ENCODE measurements at regions not wholly inside any gene's neighbourhood (a gene's known extent, or its start where the extent isn't known, plus 50 kb on each side); places are given as distances from the start of the nearest gene placed in this dataset.

GRCh38 chr10:34889004-34889869 is 74.1 kb upstream of the PARD3 start:
- no peaks in the 10 kb centered on the region for H3K9me3 Mint-ChIP-seq (ENCODE audit: low read depth, unreplicated experiment)
- BruUV-seq (replicated peaks), result no TSS peak
- no peak overlapping the region for H3K4me3 Mint-ChIP-seq (ENCODE audit: low read depth, unreplicated experiment)
- TF ChIP-seq, protein P1, sequence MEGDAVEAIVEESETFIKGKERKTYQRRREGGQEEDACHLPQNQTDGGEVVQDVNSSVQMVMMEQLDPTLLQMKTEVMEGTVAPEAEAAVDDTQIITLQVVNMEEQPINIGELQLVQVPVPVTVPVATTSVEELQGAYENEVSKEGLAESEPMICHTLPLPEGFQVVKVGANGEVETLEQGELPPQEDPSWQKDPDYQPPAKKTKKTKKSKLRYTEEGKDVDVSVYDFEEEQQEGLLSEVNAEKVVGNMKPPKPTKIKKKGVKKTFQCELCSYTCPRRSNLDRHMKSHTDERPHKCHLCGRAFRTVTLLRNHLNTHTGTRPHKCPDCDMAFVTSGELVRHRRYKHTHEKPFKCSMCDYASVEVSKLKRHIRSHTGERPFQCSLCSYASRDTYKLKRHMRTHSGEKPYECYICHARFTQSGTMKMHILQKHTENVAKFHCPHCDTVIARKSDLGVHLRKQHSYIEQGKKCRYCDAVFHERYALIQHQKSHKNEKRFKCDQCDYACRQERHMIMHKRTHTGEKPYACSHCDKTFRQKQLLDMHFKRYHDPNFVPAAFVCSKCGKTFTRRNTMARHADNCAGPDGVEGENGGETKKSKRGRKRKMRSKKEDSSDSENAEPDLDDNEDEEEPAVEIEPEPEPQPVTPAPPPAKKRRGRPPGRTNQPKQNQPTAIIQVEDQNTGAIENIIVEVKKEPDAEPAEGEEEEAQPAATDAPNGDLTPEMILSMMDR (IDR thresholded peaks at IDR 0.05; ENCODE audit: unreplicated experiment), result no peak
- DNase-seq, result peak; percentile 24
- CTCF ChIA-PET, result interaction anchor here (0.5 to 0.6 kb wide), 3 partner anchors 32 to 1744 kb away, joined by 3 to 4 read pairs (median 4); no protein-coding TSS in a partner anchor
- intact Hi-C loops (cut with micrococcal nuclease; ENCODE audit: unreplicated experiment), result no loop called here
- no peaks in the 10 kb centered on the region for H3K27me3 Mint-ChIP-seq (ENCODE audit: unreplicated experiment)
- H3K4me1 Mint-ChIP-seq (ENCODE audit: low read depth, unreplicated experiment), result peaks cover 10% of the 10 kb centered on the region
- no peaks in the 10 kb centered on the region for H3K36me3 Mint-ChIP-seq (ENCODE audit: insufficient read depth, unreplicated experiment)
- H3K27ac Mint-ChIP-seq (ENCODE audit: unreplicated experiment), result no peak overlapping the region

DNA sequence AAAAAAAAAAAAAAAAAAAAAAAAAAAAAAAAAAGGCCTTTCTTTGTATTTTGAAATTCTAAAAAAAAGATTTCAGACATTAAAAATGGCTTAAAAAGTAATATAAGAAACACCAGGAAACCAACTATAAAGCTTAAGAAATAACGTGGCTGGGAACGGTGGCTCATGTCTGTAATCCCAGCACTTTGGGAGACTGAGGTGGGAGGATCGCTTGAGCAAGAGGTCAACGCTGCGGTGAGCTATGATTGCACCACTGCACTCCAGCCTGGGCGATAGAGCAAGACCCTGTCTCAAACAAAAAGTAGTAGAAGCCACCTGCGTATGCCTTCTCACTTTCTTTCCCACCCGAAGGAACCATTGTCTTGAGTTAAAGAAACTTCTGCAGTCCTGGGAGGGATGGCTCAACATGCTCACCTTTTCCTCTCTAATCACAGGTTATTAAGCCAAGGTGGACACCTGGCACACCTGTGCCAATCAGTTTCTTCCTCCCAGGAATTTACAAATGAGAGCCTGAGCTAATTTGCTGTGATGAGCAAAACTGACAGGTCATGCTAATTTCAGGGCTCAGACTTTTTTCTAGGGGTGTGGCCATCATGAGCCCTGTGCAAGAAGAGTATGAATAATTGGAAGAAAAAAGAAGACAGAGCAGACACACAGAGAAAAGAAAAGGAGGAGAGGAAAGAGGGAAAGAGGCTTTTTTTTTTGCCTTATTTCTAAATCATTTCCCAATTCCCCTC is 72.0 kb upstream of the PARD3 start:
- no peak overlapping the region for H3K4me3 Mint-ChIP-seq (ENCODE audit: low read depth, unreplicated experiment)
- intact Hi-C loops (cut with micrococcal nuclease; ENCODE audit: unreplicated experiment), result no loop called here
- TF ChIP-seq, protein P1 (IDR thresholded peaks at IDR 0.05; ENCODE audit: unreplicated experiment), result no peak
- no TSS peak for BruUV-seq (replicated peaks)
- peaks cover 10% of the 10 kb centered on the region for H3K4me1 Mint-ChIP-seq (ENCODE audit: low read depth, unreplicated experiment)
- CTCF ChIA-PET, result interaction anchor here (0.6 to 0.7 kb wide), 3 partner anchors 142 to 188 kb away, joined by 3 to 6 read pairs (median 3); no protein-coding TSS in a partner anchor
- no peaks in the 10 kb centered on the region for H3K36me3 Mint-ChIP-seq (ENCODE audit: insufficient read depth, unreplicated experiment)
- no peaks in the 10 kb centered on the region for H3K27me3 Mint-ChIP-seq (ENCODE audit: unreplicated experiment)
- H3K27ac Mint-ChIP-seq (ENCODE audit: unreplicated experiment), result no peak overlapping the region
- no peaks in the 10 kb centered on the region for H3K9me3 Mint-ChIP-seq (ENCODE audit: low read depth, unreplicated experiment)
- DNase-seq, result no peak

- no TSS peak for BruUV-seq (replicated peaks)
- TF ChIP-seq, protein P1 (IDR thresholded peaks at IDR 0.05; ENCODE audit: unreplicated experiment), result no peak
- intact Hi-C loops (cut with micrococcal nuclease; ENCODE audit: unreplicated experiment), result no loop called here
- Mint-ChIP-seq H3K27ac (ENCODE audit: unreplicated experiment) (no peak overlapping the region), H3K4me3 (ENCODE audit: low read depth, unreplicated experiment) (no peak overlapping the region), H3K4me1 (ENCODE audit: low read depth, unreplicated experiment) (peaks cover 10% of the 10 kb centered on the region), H3K9me3 (ENCODE audit: low read depth, unreplicated experiment) (no peaks in the 10 kb centered on the region), H3K36me3 (ENCODE audit: insufficient read depth, unreplicated experiment) (no peaks in the 10 kb centered on the region), H3K27me3 (ENCODE audit: unreplicated experiment) (no peaks in the 10 kb centered on the region)
- DNase-seq, result no peak
- CTCF ChIA-PET, result no interaction called here
These were observed 70.8 kb upstream of the PARD3 start for GRCh38 chr10:34885898-34886297.

GRCh38 chr10:34885011-34885410 is 69.9 kb upstream of the PARD3 start:
- H3K4me3 Mint-ChIP-seq (ENCODE audit: low read depth, unreplicated experiment), result no peak overlapping the region
- DNase-seq, result no peak
- peaks cover 10% of the 10 kb centered on the region for H3K4me1 Mint-ChIP-seq (ENCODE audit: low read depth, unreplicated experiment)
- CTCF ChIA-PET, result no interaction called here
- TF ChIP-seq, protein P1 (IDR thresholded peaks at IDR 0.05; ENCODE audit: unreplicated experiment), result no peak
- no peaks in the 10 kb centered on the region for H3K36me3 Mint-ChIP-seq (ENCODE audit: insufficient read depth, unreplicated experiment)
- no peak overlapping the region for H3K27ac Mint-ChIP-seq (ENCODE audit: unreplicated experiment)
- no peaks in the 10 kb centered on the region for H3K9me3 Mint-ChIP-seq (ENCODE audit: low read depth, unreplicated experiment)
- no TSS peak for BruUV-seq (replicated peaks)
- intact Hi-C loops (cut with micrococcal nuclease; ENCODE audit: unreplicated experiment), result no loop called here
- H3K27me3 Mint-ChIP-seq (ENCODE audit: unreplicated experiment), result no peaks in the 10 kb centered on the region

All from Calu3 (cell line).